Stimulated activated CD8-positive, alpha-beta memory T cell treated with anti-CD3 and anti-CD28 coated beads, Interleukin-4, amount 100 ng/mL, for 1 hour (primary cell): ENCODE measurements at regions not wholly inside any gene's neighbourhood (a gene's known extent, or its start where the extent isn't known, plus 50 kb on each side); places are given as distances from the start of the nearest gene placed in this dataset.
"Not testable (repeated sequence)": the region's sequence is repeated elsewhere in the genome, so short reads cannot be mapped to it uniquely, and the experiment has no call there.

Source experiments
- DNase-seq, 2 donors: peaks; one replicate each; pipeline ENCODE4 v3.0.0-alpha.2; 2020; ENCODE audit warnings: low read depth in 2 of 2, low spot score in 1 of 2

GRCh38 chr7:32691965-32692815, 196.9 kb downstream of the AVL9 start:
- not testable (repeated sequence) for DNase-seq

GRCh38 chr7:32688092-32688491, 192.8 kb downstream of the AVL9 start:
- not testable (repeated sequence) for DNase-seq

GRCh38 chr7:32681174-32681518, 185.9 kb downstream of the AVL9 start:
- no peak for DNase-seq

- DNase-seq, result no peak
These were observed 185.2 kb downstream of the AVL9 start for GRCh38 chr7:32680259-32681173.

GRCh38 chr7:32679192-32679591, 183.9 kb downstream of the AVL9 start:
- DNase-seq, result no peak

GRCh38 chr7:32677593-32677992, 182.3 kb downstream of the AVL9 start:
- DNase-seq, result no peak

- DNase-seq, result no peak
These were observed 181.1 kb downstream of the AVL9 start for GRCh38 chr7:32676249-32676941.

GRCh38 chr7:32673275-32673983, 178.1 kb downstream of the AVL9 start:
- DNase-seq, result no peak

GRCh38 chr7:32670110-32671025, 175.1 kb downstream of the AVL9 start:
- DNase-seq, result no peak

- not testable (repeated sequence) for DNase-seq
These were observed 174.0 kb downstream of the AVL9 start for GRCh38 chr7:32669173-32669870.

GRCh38 chr7:32668387-32669097, 173.3 kb downstream of the AVL9 start:
- not testable (repeated sequence) for DNase-seq

GRCh38 chr7:32667586-32667985, 172.3 kb downstream of the AVL9 start:
- not testable (repeated sequence) for DNase-seq

- DNase-seq, result not testable (repeated sequence)
These were observed 168.5 kb downstream of the AVL9 start for GRCh38 chr7:32663805-32664211.

GRCh38 chr7:32662509-32662908, 167.2 kb downstream of the AVL9 start:
- DNase-seq, result not testable (repeated sequence)

GRCh38 chr7:32661929-32662328, 166.6 kb downstream of the AVL9 start:
- no peak for DNase-seq

- no peak for DNase-seq
These were observed 166.2 kb downstream of the AVL9 start for GRCh38 chr7:32661501-32661900.

GRCh38 chr7:32660936-32661335, 165.6 kb downstream of the AVL9 start:
- DNase-seq, result no peak

GRCh38 chr7:32659853-32660252, 164.6 kb downstream of the AVL9 start:
- no peak for DNase-seq
